SK-N-SH (cell line): ENCODE measurements at regions not wholly inside any gene's neighbourhood (a gene's known extent, or its start where the extent isn't known, plus 50 kb on each side); places are given as distances from the start of the nearest gene placed in this dataset.
A peak's percentile ranks its signal among the peaks of the same experiment; 100 is the strongest.

Source experiments
- CHD2 ChIP-seq: fragments of 150-350 bp; IDR thresholded peaks from 2 replicates; pipeline ENCODE4 v1.6.1; 2018; ENCODE audit warnings: low read length; ENCODE audit not compliant: partially characterized antibody
- CTCF ChIP-seq: fragments of 200-600 bp; sonication (generic); IDR thresholded peaks from 2 replicates; pipeline ENCODE4 v1.6.1; 2017; ENCODE audit warnings: antibody characterized with exemption, mild to moderate bottlenecking, moderate library complexity
- FOXJ3 ChIP-seq: sonication (generic); formaldehyde crosslinking; IDR thresholded peaks from 2 replicates; pipeline ENCODE4 v1.5.1; 2020; ENCODE audit warnings: mild to moderate bottlenecking, missing genetic modification reagents
- MAX ChIP-seq: IDR thresholded peaks from 2 replicates; pipeline ENCODE4 v1.4.0; 2012; ENCODE audit warnings: low read depth
- POLR2AphosphoS5 ChIP-seq: IDR thresholded peaks from 2 replicates; pipeline ENCODE4 v1.6.1; 2012; ENCODE audit warnings: low read depth, low read length
- TF ChIP-seq, protein P1 (sequence below): IDR thresholded peaks from 2 replicates; pipeline ENCODE4 v1.4.0; 2012; ENCODE audit warnings: low read depth, borderline replicate concordance

DNA sequence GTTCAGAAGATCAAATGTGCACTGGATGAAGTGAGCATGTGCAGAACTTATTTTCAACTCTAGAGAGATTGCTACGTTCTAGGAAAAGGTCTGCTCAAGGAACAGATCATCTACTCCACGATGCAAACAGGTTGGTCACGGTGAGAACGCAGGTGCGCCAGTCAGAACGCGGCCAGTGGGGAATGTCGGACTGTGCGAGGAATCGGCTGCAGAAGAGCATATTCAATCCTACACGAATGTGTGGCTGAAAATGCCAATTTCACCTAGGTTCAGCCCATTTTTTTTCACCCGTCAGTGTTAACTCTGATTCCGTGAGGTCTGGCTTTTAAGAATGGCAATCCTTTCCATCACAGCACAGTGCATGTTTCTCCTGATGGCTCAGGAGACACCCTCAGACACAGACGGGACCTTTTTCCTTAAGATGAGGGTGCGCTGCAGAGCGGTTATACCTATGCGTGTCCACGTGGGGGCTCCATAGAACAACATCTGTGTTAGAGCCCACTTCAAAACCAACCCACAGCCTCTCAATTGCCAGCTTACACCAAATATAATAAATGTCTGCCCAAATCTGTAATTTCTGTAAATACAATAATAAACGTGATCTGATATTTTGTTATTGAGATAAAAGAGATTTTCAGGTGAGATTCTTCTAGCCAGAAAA, 250.4 kb downstream of the FOXA2 start:
- no peak for TF ChIP-seq CHD2
- TF ChIP-seq POLR2AphosphoS5, result no peak
- peak; percentile 77 for TF ChIP-seq CTCF
- TF ChIP-seq FOXJ3 (CRISPR knock-in tag), result no peak
- TF ChIP-seq MAX, result no peak
- TF ChIP-seq, protein P1, sequence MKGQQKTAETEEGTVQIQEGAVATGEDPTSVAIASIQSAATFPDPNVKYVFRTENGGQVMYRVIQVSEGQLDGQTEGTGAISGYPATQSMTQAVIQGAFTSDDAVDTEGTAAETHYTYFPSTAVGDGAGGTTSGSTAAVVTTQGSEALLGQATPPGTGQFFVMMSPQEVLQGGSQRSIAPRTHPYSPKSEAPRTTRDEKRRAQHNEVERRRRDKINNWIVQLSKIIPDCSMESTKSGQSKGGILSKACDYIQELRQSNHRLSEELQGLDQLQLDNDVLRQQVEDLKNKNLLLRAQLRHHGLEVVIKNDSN, result no peak
